GM18511 (cell line): ENCODE measurements at regions not wholly inside any gene's neighbourhood (a gene's known extent, or its start where the extent isn't known, plus 50 kb on each side); places are given as distances from the start of the nearest gene placed in this dataset.
"Not testable (repeated sequence)": the region's sequence is repeated elsewhere in the genome, so short reads cannot be mapped to it uniquely, and the experiment has no call there.

Experiments used
- ATAC-seq: cut with Tn5 transposase; IDR thresholded peaks from one replicate; pipeline ENCODE4 v1.9.1; 2021; ENCODE audit warnings: mild to moderate bottlenecking, moderate library complexity; ENCODE audit not compliant: unreplicated experiment

GRCh38 chr13:83731113-83731512 lies 151.2 kb downstream of the SLITRK1 start:
- ATAC-seq: no peak

- ATAC-seq: no peak
These were observed 151.6 kb downstream of the SLITRK1 start for GRCh38 chr13:83730674-83731073.

GRCh38 chr13:83722443-83722842 lies 159.8 kb downstream of the SLITRK1 start:
- ATAC-seq: no peak

GRCh38 chr13:83716121-83716520 lies 166.2 kb downstream of the SLITRK1 start:
- no peak for ATAC-seq

- ATAC-seq: no peak
These were observed 168.0 kb downstream of the SLITRK1 start for GRCh38 chr13:83714236-83714635.

GRCh38 chr13:83710133-83710515 lies 172.2 kb downstream of the SLITRK1 start:
- ATAC-seq: no peak

- ATAC-seq: no peak
These were observed 172.7 kb downstream of the SLITRK1 start for GRCh38 chr13:83709426-83710132.

- no peak for ATAC-seq
These were observed 180.3 kb downstream of the SLITRK1 start for GRCh38 chr13:83702021-83702420.

GRCh38 chr13:83692800-83693199 lies 189.5 kb downstream of the SLITRK1 start:
- no peak for ATAC-seq

GRCh38 chr13:83691966-83692365 lies 190.3 kb downstream of the SLITRK1 start:
- no peak for ATAC-seq

- no peak for ATAC-seq
These were observed 200.7 kb downstream of the SLITRK1 start for GRCh38 chr13:83681547-83681946.

GRCh38 chr13:83677985-83678384 lies 204.3 kb downstream of the SLITRK1 start:
- ATAC-seq: no peak

GRCh38 chr13:83672612-83673011 lies 209.7 kb downstream of the SLITRK1 start:
- ATAC-seq: no peak

GRCh38 chr13:83667606-83668005 lies 214.7 kb downstream of the SLITRK1 start:
- ATAC-seq: no peak

GRCh38 chr13:83666141-83666540 lies 216.1 kb downstream of the SLITRK1 start:
- no peak for ATAC-seq

GRCh38 chr13:83657281-83657680 lies 225.0 kb downstream of the SLITRK1 start:
- no peak for ATAC-seq

GRCh38 chr13:83642617-83643016 lies 239.7 kb downstream of the SLITRK1 start:
- not testable (repeated sequence) for ATAC-seq

GRCh38 chr13:83634601-83635000 lies 247.7 kb downstream of the SLITRK1 start:
- no peak for ATAC-seq

GRCh38 chr13:83633746-83634145 lies 248.5 kb downstream of the SLITRK1 start:
- ATAC-seq: no peak

- ATAC-seq: no peak
These were observed 259.9 kb downstream of the SLITRK1 start for GRCh38 chr13:83622422-83622784.

- ATAC-seq: no peak
These were observed 260.4 kb downstream of the SLITRK1 start for GRCh38 chr13:83621765-83622421.

GRCh38 chr13:83620530-83621220 lies 261.6 kb downstream of the SLITRK1 start:
- ATAC-seq: no peak
